ENCODE measurements at regions not wholly inside any gene's neighbourhood (a gene's known extent, or its start where the extent isn't known, plus 50 kb on each side); places are given as distances from the start of the nearest gene placed in this dataset.
"Not testable (repeated sequence)": the region's sequence is repeated elsewhere in the genome, so short reads cannot be mapped to it uniquely, and the experiment has no call there.

DNA sequence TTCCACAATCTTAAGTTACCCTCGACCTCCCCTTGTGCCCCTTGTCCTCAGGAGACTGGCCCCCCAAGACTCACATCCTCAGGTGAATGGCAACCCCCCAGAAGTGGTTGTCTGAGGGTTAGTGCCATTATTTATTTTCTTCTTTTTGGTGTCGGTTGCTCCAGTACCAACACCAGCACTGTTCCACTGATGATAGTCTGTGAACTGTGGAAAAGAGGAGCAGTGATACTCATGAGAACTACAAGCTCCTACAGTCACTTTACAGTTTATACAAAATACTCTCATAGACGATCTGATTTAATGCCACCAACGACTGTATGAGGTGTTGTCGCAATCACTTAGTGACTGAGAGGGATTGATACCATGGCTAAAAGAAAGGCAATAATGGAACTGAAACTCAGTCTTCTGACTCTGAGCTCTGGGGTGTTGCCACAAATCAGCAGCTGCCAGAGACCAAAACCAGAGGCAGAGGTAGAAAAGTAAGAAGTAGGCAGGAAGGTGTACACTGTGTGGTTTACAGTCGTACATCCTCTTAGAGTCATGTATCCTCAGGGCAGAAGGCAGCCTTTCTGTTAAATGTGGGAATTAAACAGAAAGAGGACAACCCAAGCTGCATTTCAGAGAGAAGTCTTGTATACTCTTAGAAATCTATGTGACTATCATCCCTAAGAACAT is 90.8 kb upstream of the ADCY2 start:
- H3K27me3 ChIP-seq (ENCODE audit: control insufficient read depth, insufficient read depth, low read length); H3K36me3 ChIP-seq (ENCODE audit: control insufficient read depth, insufficient read depth, low read length); DNase-seq (ENCODE audit: low read depth in 4 of 6, low spot score in 6 of 6); H3K9me3 ChIP-seq (ENCODE audit: control insufficient read depth, insufficient read depth, low read length); H3K4me3 ChIP-seq (ENCODE audit: low read depth, low read length); H3K27ac ChIP-seq (ENCODE audit: low read depth, low read length); H3K4me1 ChIP-seq (ENCODE audit: control insufficient read depth, insufficient read depth, low read length): not testable (repeated sequence)
- no CpG with 5 or more reads among the region's 6 CpGs for whole genome bisulfite sequencing (ENCODE audit: insufficient coverage)

DNA sequence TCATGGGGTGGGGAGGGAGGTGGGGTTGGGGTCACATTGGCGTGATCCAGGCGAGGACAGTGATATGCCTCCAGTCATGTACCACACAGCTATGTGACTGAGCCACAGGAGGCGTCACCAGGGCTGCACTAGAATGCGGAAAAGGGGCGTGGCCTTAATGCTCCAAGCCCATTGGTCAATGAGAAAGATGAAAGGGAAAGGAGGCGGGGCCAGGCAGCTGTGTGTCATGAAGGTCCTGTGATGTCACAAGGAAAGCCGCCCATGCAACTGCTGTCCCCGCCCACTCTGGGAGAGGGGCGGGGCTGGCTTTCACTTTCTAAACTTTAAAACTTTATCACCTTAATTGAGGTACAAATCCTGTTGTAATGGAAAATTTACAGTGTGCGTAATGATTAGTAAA is 89.4 kb upstream of the ADCY2 start:
- DNase-seq (ENCODE audit: low read depth in 4 of 6, low spot score in 6 of 6); H3K4me1 ChIP-seq (ENCODE audit: control insufficient read depth, insufficient read depth, low read length); H3K4me3 ChIP-seq (ENCODE audit: low read depth, low read length); H3K36me3 ChIP-seq (ENCODE audit: control insufficient read depth, insufficient read depth, low read length); H3K9me3 ChIP-seq (ENCODE audit: control insufficient read depth, insufficient read depth, low read length); H3K27me3 ChIP-seq (ENCODE audit: control insufficient read depth, insufficient read depth, low read length); H3K27ac ChIP-seq (ENCODE audit: low read depth, low read length): not testable (repeated sequence)
- WGBS (ENCODE audit: insufficient coverage): 80% methylated on average over 1 of the region's 10 CpGs

- not testable (repeated sequence) for H3K9me3 ChIP-seq (ENCODE audit: control insufficient read depth, insufficient read depth, low read length); H3K4me1 ChIP-seq (ENCODE audit: control insufficient read depth, insufficient read depth, low read length); H3K27ac ChIP-seq (ENCODE audit: low read depth, low read length); H3K36me3 ChIP-seq (ENCODE audit: control insufficient read depth, insufficient read depth, low read length); H3K27me3 ChIP-seq (ENCODE audit: control insufficient read depth, insufficient read depth, low read length); H3K4me3 ChIP-seq (ENCODE audit: low read depth, low read length); DNase-seq (ENCODE audit: low read depth in 4 of 6, low spot score in 6 of 6)
- WGBS (ENCODE audit: insufficient coverage): no CpG with 5 or more reads among the region's 6 CpGs
Observed at GRCh38 chr5:7307709-7308108, 88.2 kb upstream of the ADCY2 start.

DNA sequence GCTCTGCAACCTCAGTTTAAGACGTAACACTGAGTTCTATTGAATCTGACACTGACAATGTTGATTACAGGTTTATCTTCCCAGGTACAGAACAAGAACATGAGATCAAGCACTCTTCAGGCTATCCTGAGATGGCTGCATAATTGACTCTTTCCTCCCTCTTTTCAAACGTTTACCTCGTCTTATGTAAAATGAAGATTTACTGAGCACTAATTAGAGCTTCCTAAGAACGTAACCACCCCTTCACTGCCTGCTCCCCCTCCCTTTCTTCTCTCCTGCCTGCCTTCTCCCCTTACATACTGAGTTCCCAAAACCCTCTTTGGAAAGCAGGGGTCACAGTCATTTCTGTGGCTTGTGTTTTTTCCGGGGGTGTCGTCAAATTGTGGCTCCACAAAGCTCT is 86.2 kb upstream of the ADCY2 start:
- not testable (repeated sequence) for H3K36me3 ChIP-seq (ENCODE audit: control insufficient read depth, insufficient read depth, low read length); H3K27me3 ChIP-seq (ENCODE audit: control insufficient read depth, insufficient read depth, low read length); H3K27ac ChIP-seq (ENCODE audit: low read depth, low read length); H3K4me1 ChIP-seq (ENCODE audit: control insufficient read depth, insufficient read depth, low read length); DNase-seq (ENCODE audit: low read depth in 4 of 6, low spot score in 6 of 6); H3K9me3 ChIP-seq (ENCODE audit: control insufficient read depth, insufficient read depth, low read length); H3K4me3 ChIP-seq (ENCODE audit: low read depth, low read length)
- 60% methylated on average over 2 of the region's 6 CpGs for WGBS (ENCODE audit: insufficient coverage)

DNA sequence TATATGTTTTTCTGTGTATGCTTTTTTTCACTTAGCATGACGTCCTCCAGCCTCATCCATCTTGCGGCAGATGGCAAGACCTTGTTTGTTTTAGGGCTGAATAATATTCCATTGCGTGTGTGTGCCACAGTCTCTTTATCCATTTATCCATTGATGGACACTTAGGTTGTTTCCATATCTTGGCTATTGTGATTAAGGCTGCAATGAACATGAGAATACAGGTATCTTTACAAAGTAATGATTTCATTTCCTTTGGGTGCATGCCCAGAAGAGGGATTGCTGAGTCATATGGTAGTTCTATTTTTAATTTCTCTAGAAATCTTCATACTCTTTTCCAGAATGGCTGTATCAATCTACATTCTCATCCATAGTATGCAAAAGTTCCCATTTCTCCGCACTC is 85.3 kb upstream of the ADCY2 start:
- not testable (repeated sequence) for H3K4me1 ChIP-seq (ENCODE audit: control insufficient read depth, insufficient read depth, low read length); H3K36me3 ChIP-seq (ENCODE audit: control insufficient read depth, insufficient read depth, low read length); H3K27me3 ChIP-seq (ENCODE audit: control insufficient read depth, insufficient read depth, low read length); H3K4me3 ChIP-seq (ENCODE audit: low read depth, low read length); DNase-seq (ENCODE audit: low read depth in 4 of 6, low spot score in 6 of 6); H3K9me3 ChIP-seq (ENCODE audit: control insufficient read depth, insufficient read depth, low read length); H3K27ac ChIP-seq (ENCODE audit: low read depth, low read length)
- WGBS (ENCODE audit: insufficient coverage): no CpG with 5 or more reads among the region's 4 CpGs

DNA sequence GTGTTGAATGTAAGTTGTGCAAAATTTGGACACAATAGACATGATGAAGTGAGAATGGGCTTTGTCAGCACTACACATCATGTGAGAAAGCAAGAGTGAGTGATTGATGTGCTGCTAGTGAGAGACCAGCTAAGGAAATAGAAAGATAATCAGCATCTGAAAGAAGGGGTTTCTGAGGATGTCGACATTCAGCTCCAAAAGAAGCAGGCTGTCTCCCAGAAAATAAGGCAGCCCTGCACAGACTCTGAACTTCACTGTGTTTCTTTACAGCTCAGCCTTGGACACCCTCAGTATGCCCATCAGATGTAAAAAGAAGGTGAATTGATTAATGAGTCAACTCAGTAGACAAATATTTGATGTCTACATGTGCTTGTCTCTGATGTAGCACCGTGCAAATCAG is 80.8 kb upstream of the ADCY2 start:
- Histone ChIP-seq H3K27me3 (ENCODE audit: control insufficient read depth, insufficient read depth, low read length) (no peaks in the 10 kb centered on the region), H3K4me3 (ENCODE audit: low read depth, low read length) (no peak overlapping the region), H3K4me1 (ENCODE audit: control insufficient read depth, insufficient read depth, low read length) (no peaks in the 10 kb centered on the region), H3K36me3 (ENCODE audit: control insufficient read depth, insufficient read depth, low read length) (no peaks in the 10 kb centered on the region), H3K27ac (ENCODE audit: low read depth, low read length) (no peak overlapping the region), H3K9me3 (ENCODE audit: control insufficient read depth, insufficient read depth, low read length) (no peaks in the 10 kb centered on the region)
- WGBS (ENCODE audit: insufficient coverage): 40% methylated on average over 2 of the region's 2 CpGs
- DNase-seq (ENCODE audit: low read depth in 4 of 6, low spot score in 6 of 6): no peak

DNA sequence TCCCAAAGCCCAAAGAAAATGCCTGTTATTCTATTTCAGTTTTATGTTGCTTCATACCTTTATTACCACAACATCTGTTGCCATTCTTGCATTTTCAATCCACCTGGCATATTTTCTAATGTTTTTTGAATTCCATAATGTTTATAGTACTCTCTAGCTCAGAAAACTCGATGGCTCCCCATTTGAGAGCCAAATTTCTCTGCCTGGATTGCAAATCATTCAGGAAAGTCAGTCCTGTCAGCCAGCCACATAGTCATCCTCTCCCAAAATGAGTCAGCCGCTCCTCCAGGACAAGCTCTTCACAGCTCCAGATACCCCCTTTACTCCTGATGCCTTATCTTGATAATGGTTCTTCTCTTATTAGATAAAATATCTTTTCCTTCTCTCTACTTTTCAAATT is 78.2 kb upstream of the ADCY2 start:
- H3K4me3 ChIP-seq (ENCODE audit: low read depth, low read length): no peak overlapping the region
- WGBS (ENCODE audit: insufficient coverage): 44% methylated on average over 1 of the region's 2 CpGs

GRCh38 chr5:7320701-7321301 is 75.1 kb upstream of the ADCY2 start:
- no peaks in the 10 kb centered on the region for H3K27me3 ChIP-seq (ENCODE audit: control insufficient read depth, insufficient read depth, low read length)
- H3K9me3 ChIP-seq (ENCODE audit: control insufficient read depth, insufficient read depth, low read length): no peaks in the 10 kb centered on the region
- H3K27ac ChIP-seq (ENCODE audit: low read depth, low read length): no peak overlapping the region
- H3K4me1 ChIP-seq (ENCODE audit: control insufficient read depth, insufficient read depth, low read length): peaks cover 3% of the 10 kb centered on the region
- H3K36me3 ChIP-seq (ENCODE audit: control insufficient read depth, insufficient read depth, low read length): no peaks in the 10 kb centered on the region
- H3K4me3 ChIP-seq (ENCODE audit: low read depth, low read length): no peak overlapping the region
- WGBS (ENCODE audit: insufficient coverage): 25% methylated on average over 1 of the region's 2 CpGs
- DNase-seq (ENCODE audit: low read depth in 4 of 6, low spot score in 6 of 6): peak in 2 of 6 donors; percentile 26 to 32

More for the DNA sequence above, 78.2 kb upstream of the ADCY2 start:
- no peaks in the 10 kb centered on the region for H3K36me3 ChIP-seq (ENCODE audit: control insufficient read depth, insufficient read depth, low read length)
- H3K27me3 ChIP-seq (ENCODE audit: control insufficient read depth, insufficient read depth, low read length): no peaks in the 10 kb centered on the region
- DNase-seq (ENCODE audit: low read depth in 4 of 6, low spot score in 6 of 6): peak in 1 of 6 donors; percentile 48
- H3K4me1 ChIP-seq (ENCODE audit: control insufficient read depth, insufficient read depth, low read length): peaks cover 3% of the 10 kb centered on the region
- H3K27ac ChIP-seq (ENCODE audit: low read depth, low read length): no peak overlapping the region
- H3K9me3 ChIP-seq (ENCODE audit: control insufficient read depth, insufficient read depth, low read length): no peaks in the 10 kb centered on the region

DNA sequence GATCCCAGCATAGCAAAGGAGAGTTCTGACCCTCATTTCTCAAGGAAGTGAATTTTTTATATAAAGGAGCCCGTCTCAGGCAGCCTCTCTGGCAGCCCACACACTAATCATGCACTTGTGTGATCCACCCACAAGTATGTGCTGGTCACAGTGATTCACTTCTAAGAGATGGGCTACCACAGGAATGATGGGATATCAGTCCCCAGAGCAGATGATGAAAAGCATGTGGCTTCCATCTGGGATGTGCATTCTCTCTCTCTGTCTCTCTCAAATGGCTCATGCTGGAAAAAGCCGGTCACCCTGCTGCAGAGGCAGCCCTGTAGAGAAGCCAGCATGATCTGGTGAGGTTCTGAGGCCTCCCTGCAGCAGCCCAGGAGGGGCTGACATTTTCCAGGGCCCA is 74.2 kb upstream of the ADCY2 start:
- Histone ChIP-seq H3K36me3 (ENCODE audit: control insufficient read depth, insufficient read depth, low read length) (no peaks in the 10 kb centered on the region), H3K27me3 (ENCODE audit: control insufficient read depth, insufficient read depth, low read length) (no peaks in the 10 kb centered on the region), H3K27ac (ENCODE audit: low read depth, low read length) (no peak overlapping the region), H3K4me1 (ENCODE audit: control insufficient read depth, insufficient read depth, low read length) (peaks cover 3% of the 10 kb centered on the region), H3K9me3 (ENCODE audit: control insufficient read depth, insufficient read depth, low read length) (no peaks in the 10 kb centered on the region), H3K4me3 (ENCODE audit: low read depth, low read length) (no peak overlapping the region)
- DNase-seq (ENCODE audit: low read depth in 4 of 6, low spot score in 6 of 6): no peak
- WGBS (ENCODE audit: insufficient coverage): 90% methylated on average over 2 of the region's 2 CpGs

DNA sequence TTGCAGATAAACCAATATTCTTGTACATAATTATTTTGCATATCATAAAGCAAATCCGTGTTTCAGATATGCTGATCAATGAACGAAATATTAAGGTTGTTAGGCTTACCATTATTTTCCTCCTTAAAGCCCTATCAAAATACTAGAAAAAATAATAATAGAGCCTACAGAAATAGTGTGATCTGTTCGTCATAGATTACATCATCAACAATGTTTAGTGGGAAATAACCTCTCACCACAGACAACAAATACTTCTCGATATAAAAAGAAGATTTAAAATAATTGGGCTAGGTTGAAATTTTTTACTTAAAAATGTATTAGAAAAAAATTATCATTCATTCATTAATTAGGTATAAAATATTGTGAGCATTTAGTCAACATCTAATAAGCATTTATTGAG is 71.0 kb upstream of the ADCY2 start:
- no peak for DNase-seq (ENCODE audit: low read depth in 4 of 6, low spot score in 6 of 6)
- Histone ChIP-seq H3K27ac (ENCODE audit: low read depth, low read length) (no peak overlapping the region), H3K4me3 (ENCODE audit: low read depth, low read length) (no peak overlapping the region), H3K9me3 (ENCODE audit: control insufficient read depth, insufficient read depth, low read length) (no peaks in the 10 kb centered on the region), H3K36me3 (ENCODE audit: control insufficient read depth, insufficient read depth, low read length) (no peaks in the 10 kb centered on the region), H3K4me1 (ENCODE audit: control insufficient read depth, insufficient read depth, low read length) (peaks cover 3% of the 10 kb centered on the region), H3K27me3 (ENCODE audit: control insufficient read depth, insufficient read depth, low read length) (no peaks in the 10 kb centered on the region)
- no CpG with 5 or more reads among the region's 4 CpGs for WGBS (ENCODE audit: insufficient coverage)

All from spinal cord (tissue), 9 donors.